ENCODE measurements at regions not wholly inside any gene's neighbourhood (a gene's known extent, or its start where the extent isn't known, plus 50 kb on each side); places are given as distances from the start of the nearest gene placed in this dataset.

GRCh38 chr5:93328833-93329232, 252.2 kb downstream of the NR2F1-AS1 start (continued):
- no peak for TF ChIP-seq SREBF2 (IDR thresholded peaks at IDR 0.05; ENCODE audit: low read length)
- no peak for TF ChIP-seq TARDBP (IDR thresholded peaks at IDR 0.05; ENCODE audit: borderline replicate concordance)
- TF ChIP-seq NBN (IDR thresholded peaks at IDR 0.05) = no peak

GRCh38 chr5:93327605-93328004, 253.4 kb downstream of the NR2F1-AS1 start:
- in situ Hi-C loops (cut with MboI) = no loop called here
- BruUV-seq (replicated peaks) = no TSS peak
- WGBS (ENCODE audit: insufficient coverage, insufficient replicate concordance, low lambda C conversion rate, missing lambda C conversion rate) = 0% methylated on average over 1 of the region's 1 CpG
- no peak overlapping the region for H3K4me3 ChIP-seq
- FAIRE-seq (no peak), DNase-seq (ENCODE audit: low read depth, low spot score) (no peak), ATAC-seq (no peak)
- no peaks in the 10 kb centered on the region; a peak in 1 of 4 replicates for H3K27me3 ChIP-seq (replicated peaks in 1 of 2; ENCODE audit: control insufficient read depth in 2 of 2, insufficient read depth in 2 of 2, low read length in 1 of 2)
- H4K20me1 ChIP-seq (ENCODE audit: control insufficient read depth, insufficient read depth) = no peaks in the 10 kb centered on the region
- ChIA-PET RAD21 (ENCODE audit: unreplicated experiment) (no interaction called here), SMC1A (ENCODE audit: uncharacterized antibody, unreplicated experiment) (no interaction called here), CTCF (no interaction called here), POLR2A (no interaction called here)
- H3K9ac ChIP-seq (ENCODE audit: control insufficient read depth, insufficient read depth, low read length) = no peak overlapping the region
- H3K4me2 ChIP-seq (ENCODE audit: control insufficient read depth, insufficient read depth) = no peak overlapping the region
- intact Hi-C loops (cut with micrococcal nuclease; ENCODE audit: unreplicated experiment) = no loop called here
- H3K79me2 ChIP-seq (ENCODE audit: control insufficient read depth, insufficient read depth, low read length) = no peaks in the 10 kb centered on the region
- no peaks in the 10 kb centered on the region for H3K9me3 ChIP-seq (replicated peaks; ENCODE audit: control insufficient read depth, insufficient read depth, low read length)
- no peak overlapping the region for H2AFZ ChIP-seq (ENCODE audit: control insufficient read depth, low read depth, low read length)
- H3K27ac ChIP-seq (ENCODE audit: control insufficient read depth, insufficient read depth) = no peak overlapping the region
- TF ChIP-seq YY1 (IDR thresholded peaks at IDR 0.05; ENCODE audit: low read depth, low read length) = no peak
- no peak for TF ChIP-seq ATF2 (IDR thresholded peaks at IDR 0.05; ENCODE audit: low read length)
- TF ChIP-seq MTA2 (IDR thresholded peaks at IDR 0.05; ENCODE audit: low read depth) = no peak
- no peak for TF ChIP-seq CBX3 (IDR thresholded peaks at IDR 0.05; ENCODE audit: borderline replicate concordance, low read depth)
- no peaks in the 10 kb centered on the region for H3K4me1 ChIP-seq (ENCODE audit: control insufficient read depth, insufficient read depth, low read length)
- no peaks in the 10 kb centered on the region for H3K36me3 ChIP-seq (ENCODE audit: control insufficient read depth in 2 of 2, insufficient read depth in 2 of 2, low read length in 1 of 2)

GRCh38 chr5:93325946-93326345, 255.1 kb downstream of the NR2F1-AS1 start:
- RAD21 ChIA-PET (ENCODE audit: unreplicated experiment) = no interaction called here
- no peak for FAIRE-seq
- CTCF ChIA-PET = no interaction called here
- TF ChIP-seq HSF1 (IDR thresholded peaks at IDR 0.05; ENCODE audit: low read depth, low read length) (no peak), DPF2 (IDR thresholded peaks at IDR 0.05) (no peak), JUND (IDR thresholded peaks at IDR 0.05; ENCODE audit: low read depth, low read length) (no peak), BACH1 (IDR thresholded peaks at IDR 0.05; ENCODE audit: borderline replicate concordance) (no peak), SUPT20H (IDR thresholded peaks at IDR 0.05; ENCODE audit: borderline replicate concordance, control insufficient read depth, low read depth, low read length) (no peak), NRF1 (conservative IDR thresholded peaks at IDR 0.05; ENCODE audit: low read depth, low read length) (no peak), SREBF2 (IDR thresholded peaks at IDR 0.05; ENCODE audit: low read length) (no peak), RFX5 (IDR thresholded peaks at IDR 0.05; ENCODE audit: low read depth, low read length) (no peak), NBN (IDR thresholded peaks at IDR 0.05) (no peak), IRF3 (IDR thresholded peaks at IDR 0.05) (no peak), CBX3 (IDR thresholded peaks at IDR 0.05; ENCODE audit: borderline replicate concordance, low read depth) (no peak)

More at GRCh38 chr5:93325946-93326345, 255.1 kb downstream of the NR2F1-AS1 start:
- Histone ChIP-seq H3K36me3 (ENCODE audit: control insufficient read depth in 2 of 2, insufficient read depth in 2 of 2, low read length in 1 of 2) (no peaks in the 10 kb centered on the region), H3K4me1 (ENCODE audit: control insufficient read depth, insufficient read depth, low read length) (no peaks in the 10 kb centered on the region), H4K20me1 (ENCODE audit: control insufficient read depth, insufficient read depth) (no peaks in the 10 kb centered on the region), H3K27me3 (replicated peaks in 1 of 2; ENCODE audit: control insufficient read depth in 2 of 2, insufficient read depth in 2 of 2, low read length in 1 of 2) (no peaks in the 10 kb centered on the region; a peak in 1 of 4 replicates), H3K27ac (ENCODE audit: control insufficient read depth, insufficient read depth) (no peak overlapping the region), H3K9ac (ENCODE audit: control insufficient read depth, insufficient read depth, low read length) (no peak overlapping the region), H3K4me2 (ENCODE audit: control insufficient read depth, insufficient read depth) (no peak overlapping the region), H3K4me3 (no peak overlapping the region), H2AFZ (ENCODE audit: control insufficient read depth, low read depth, low read length) (no peak overlapping the region), H3K79me2 (ENCODE audit: control insufficient read depth, insufficient read depth, low read length) (no peaks in the 10 kb centered on the region), H3K9me3 (replicated peaks; ENCODE audit: control insufficient read depth, insufficient read depth, low read length) (no peaks in the 10 kb centered on the region)
- no TSS peak for BruUV-seq (replicated peaks)
- WGBS (ENCODE audit: insufficient coverage, insufficient replicate concordance, low lambda C conversion rate, missing lambda C conversion rate) = 32% methylated on average over 9 of the region's 9 CpGs
- no peak for ATAC-seq
- DNase-seq (ENCODE audit: low read depth, low spot score) = no peak
- ChIA-PET POLR2A (no interaction called here), SMC1A (ENCODE audit: uncharacterized antibody, unreplicated experiment) (no interaction called here)
- intact Hi-C loops (cut with micrococcal nuclease; ENCODE audit: unreplicated experiment) = no loop called here
- in situ Hi-C loops (cut with MboI) = no loop called here

All from GM12878 (cell line).